Glutamatergic neuron (in vitro differentiated cells): ENCODE measurements at regions not wholly inside any gene's neighbourhood (a gene's known extent, or its start where the extent isn't known, plus 50 kb on each side); places are given as distances from the start of the nearest gene placed in this dataset.

Experiments used
- DNase-seq: peaks from one replicate; pipeline ENCODE4 v3.0.0; 2022
- H3K27ac Mint-ChIP-seq: one replicate; pipeline ENCODE4 v1.8.0; 2020; ENCODE audit warnings: mild to moderate bottlenecking, mixed read lengths, inconsistent platforms; ENCODE audit not compliant: unreplicated experiment
- H3K27me3 Mint-ChIP-seq: one replicate; pipeline ENCODE4 v1.8.0; 2020; ENCODE audit warnings: mild to moderate bottlenecking, moderate library complexity, mixed read lengths, inconsistent platforms; ENCODE audit not compliant: unreplicated experiment
- H3K36me3 Mint-ChIP-seq: one replicate; pipeline ENCODE4 v1.8.0; 2020; ENCODE audit warnings: mild to moderate bottlenecking, mixed read lengths, inconsistent platforms; ENCODE audit not compliant: unreplicated experiment
- H3K4me1 Mint-ChIP-seq: one replicate; pipeline ENCODE4 v1.8.0; 2020; ENCODE audit warnings: mild to moderate bottlenecking, low read depth, mixed read lengths, inconsistent platforms; ENCODE audit not compliant: unreplicated experiment
- H3K4me3 Mint-ChIP-seq: one replicate; pipeline ENCODE4 v1.8.0; 2020; ENCODE audit warnings: mild to moderate bottlenecking, mixed read lengths, inconsistent platforms; ENCODE audit not compliant: unreplicated experiment
- H3K9me3 Mint-ChIP-seq: one replicate; pipeline ENCODE4 v1.8.0; 2020; ENCODE audit warnings: mild to moderate bottlenecking, moderate library complexity, mixed read lengths, inconsistent platforms; ENCODE audit not compliant: unreplicated experiment
- TF ChIP-seq, protein P1 (sequence below): fragments of 200-600 bp; sonication (generic); IDR thresholded peaks from one replicate; pipeline ENCODE4 v1.5.0; 2021; ENCODE audit not compliant: partially characterized antibody, unreplicated experiment

- Mint-ChIP-seq H3K4me3 (no peak overlapping the region), H3K27ac (no peak overlapping the region), H3K36me3 (peaks cover 7% of the 10 kb centered on the region), H3K27me3 (peaks cover 9% of the 10 kb centered on the region), H3K4me1 (no peaks in the 10 kb centered on the region), H3K9me3 (peaks cover 28% of the 10 kb centered on the region)
- no peak for DNase-seq
- TF ChIP-seq, protein P1, sequence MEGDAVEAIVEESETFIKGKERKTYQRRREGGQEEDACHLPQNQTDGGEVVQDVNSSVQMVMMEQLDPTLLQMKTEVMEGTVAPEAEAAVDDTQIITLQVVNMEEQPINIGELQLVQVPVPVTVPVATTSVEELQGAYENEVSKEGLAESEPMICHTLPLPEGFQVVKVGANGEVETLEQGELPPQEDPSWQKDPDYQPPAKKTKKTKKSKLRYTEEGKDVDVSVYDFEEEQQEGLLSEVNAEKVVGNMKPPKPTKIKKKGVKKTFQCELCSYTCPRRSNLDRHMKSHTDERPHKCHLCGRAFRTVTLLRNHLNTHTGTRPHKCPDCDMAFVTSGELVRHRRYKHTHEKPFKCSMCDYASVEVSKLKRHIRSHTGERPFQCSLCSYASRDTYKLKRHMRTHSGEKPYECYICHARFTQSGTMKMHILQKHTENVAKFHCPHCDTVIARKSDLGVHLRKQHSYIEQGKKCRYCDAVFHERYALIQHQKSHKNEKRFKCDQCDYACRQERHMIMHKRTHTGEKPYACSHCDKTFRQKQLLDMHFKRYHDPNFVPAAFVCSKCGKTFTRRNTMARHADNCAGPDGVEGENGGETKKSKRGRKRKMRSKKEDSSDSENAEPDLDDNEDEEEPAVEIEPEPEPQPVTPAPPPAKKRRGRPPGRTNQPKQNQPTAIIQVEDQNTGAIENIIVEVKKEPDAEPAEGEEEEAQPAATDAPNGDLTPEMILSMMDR = no peak
These were observed 878.1 kb downstream of the BRD1 start for GRCh38 chr22:48949375-48950149.

- Mint-ChIP-seq H3K27ac (no peak overlapping the region), H3K4me3 (no peak overlapping the region), H3K9me3 (peaks cover 25% of the 10 kb centered on the region), H3K27me3 (peaks cover 9% of the 10 kb centered on the region), H3K36me3 (peaks cover 6% of the 10 kb centered on the region), H3K4me1 (no peaks in the 10 kb centered on the region)
- TF ChIP-seq, protein P1 = no peak
- no peak for DNase-seq
These were observed 879.0 kb downstream of the BRD1 start for GRCh38 chr22:48948575-48949170.

GRCh38 chr22:48947636-48948035, 880.0 kb downstream of the BRD1 start:
- H3K4me3 Mint-ChIP-seq = no peak overlapping the region
- no peak overlapping the region for H3K27ac Mint-ChIP-seq
- no peaks in the 10 kb centered on the region for H3K36me3 Mint-ChIP-seq
- H3K4me1 Mint-ChIP-seq = no peaks in the 10 kb centered on the region
- H3K9me3 Mint-ChIP-seq = peaks cover 27% of the 10 kb centered on the region
- H3K27me3 Mint-ChIP-seq = peaks cover 12% of the 10 kb centered on the region
- no peak for DNase-seq
- TF ChIP-seq, protein P1 = no peak

GRCh38 chr22:48945621-48946458, 881.8 kb downstream of the BRD1 start:
- TF ChIP-seq, protein P1 = no peak
- no peak for DNase-seq
- Mint-ChIP-seq H3K27ac (no peak overlapping the region), H3K36me3 (no peaks in the 10 kb centered on the region), H3K27me3 (peaks cover 10% of the 10 kb centered on the region), H3K4me3 (no peak overlapping the region), H3K9me3 (peaks cover 24% of the 10 kb centered on the region), H3K4me1 (no peaks in the 10 kb centered on the region)
